Naive B cell (primary cell): ENCODE measurements at regions not wholly inside any gene's neighbourhood (a gene's known extent, or its start where the extent isn't known, plus 50 kb on each side); places are given as distances from the start of the nearest gene placed in this dataset.

Experiments
- ATAC-seq, 2 donors: fragments of 150-1000 bp; cut with Tn5 transposase; 2 replicates each; pipeline ENCODE4 v1.10.0; 2021; ENCODE audit warnings: low read depth in 2 of 2, mild to moderate bottlenecking in 2 of 2, moderate library complexity in 2 of 2
- DNase-seq: peaks from one replicate; pipeline ENCODE4 v3.0.0; 2022
- H3K27ac Mint-ChIP-seq, 6 donors: one replicate each; pipeline ENCODE4 v1.8.0; 2020 to 2022; ENCODE audit warnings: mild to moderate bottlenecking in 6 of 6, mixed read lengths in 6 of 6, moderate library complexity in 5 of 6, inconsistent platforms in 2 of 6
- H3K27me3 Mint-ChIP-seq, 3 donors: one replicate each; pipeline ENCODE4 v1.8.0; 2021 to 2022; ENCODE audit warnings: mixed read lengths in 3 of 3, mild to moderate bottlenecking in 1 of 3
- H3K36me3 Mint-ChIP-seq, 2 donors: one replicate each; pipeline ENCODE4 v1.8.0; 2020 to 2022; ENCODE audit warnings: mixed read lengths in 2 of 2, inconsistent platforms in 1 of 2, mild to moderate bottlenecking in 1 of 2
- H3K4me1 Mint-ChIP-seq, 3 donors: one replicate each; pipeline ENCODE4 v1.8.0; 2020 to 2022; ENCODE audit warnings: mixed read lengths in 3 of 3, inconsistent platforms in 1 of 3, mild to moderate bottlenecking in 1 of 3, moderate library complexity in 1 of 3
- H3K4me3 Mint-ChIP-seq, 8 donors: one replicate each; pipeline ENCODE4 v1.8.0; 2020 to 2022; ENCODE audit warnings: mild to moderate bottlenecking in 8 of 8, mixed read lengths in 8 of 8, moderate library complexity in 8 of 8, inconsistent platforms in 2 of 8
- H3K9me3 Mint-ChIP-seq, 7 donors: one replicate each; pipeline ENCODE4 v1.8.0; 2020 to 2022; ENCODE audit warnings: mixed read lengths in 7 of 7, mild to moderate bottlenecking in 5 of 7, inconsistent platforms in 2 of 7, moderate library complexity in 1 of 7

DNA sequence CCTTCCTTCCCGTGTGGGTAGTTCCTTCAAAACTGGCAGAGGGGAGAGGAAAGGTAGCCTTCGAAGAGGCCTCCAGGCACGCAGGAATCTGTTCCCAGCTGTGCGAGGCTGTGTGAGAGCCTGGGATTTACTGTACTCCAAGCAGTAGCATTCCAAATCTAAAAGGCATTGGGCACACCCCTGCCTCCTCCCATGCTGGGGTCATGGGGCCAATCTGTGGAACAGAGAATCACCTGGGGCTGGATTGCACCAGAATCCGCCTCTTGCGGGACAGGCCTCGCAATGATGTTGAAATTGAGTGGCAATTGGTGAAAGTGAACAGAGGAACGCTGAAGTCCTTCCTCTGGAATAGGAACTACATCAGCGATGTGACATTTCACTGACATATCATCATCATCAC, 72.5 kb upstream of the IRX3 start:
- ATAC-seq (no peak), DNase-seq (no peak)
- no peak overlapping the region for H3K4me3 Mint-ChIP-seq
- H3K36me3 Mint-ChIP-seq, result peaks cover 0 to 5% of the 10 kb centered on the region in 2 donors
- no peak overlapping the region for H3K27ac Mint-ChIP-seq
- H3K9me3 Mint-ChIP-seq, result peaks cover 3 to 25% (median 13%) of the 10 kb centered on the region in 7 donors
- no peaks in the 10 kb centered on the region for H3K4me1 Mint-ChIP-seq
- H3K27me3 Mint-ChIP-seq, result peaks cover 20 to 46% (median 34%) of the 10 kb centered on the region in 3 donors

DNA sequence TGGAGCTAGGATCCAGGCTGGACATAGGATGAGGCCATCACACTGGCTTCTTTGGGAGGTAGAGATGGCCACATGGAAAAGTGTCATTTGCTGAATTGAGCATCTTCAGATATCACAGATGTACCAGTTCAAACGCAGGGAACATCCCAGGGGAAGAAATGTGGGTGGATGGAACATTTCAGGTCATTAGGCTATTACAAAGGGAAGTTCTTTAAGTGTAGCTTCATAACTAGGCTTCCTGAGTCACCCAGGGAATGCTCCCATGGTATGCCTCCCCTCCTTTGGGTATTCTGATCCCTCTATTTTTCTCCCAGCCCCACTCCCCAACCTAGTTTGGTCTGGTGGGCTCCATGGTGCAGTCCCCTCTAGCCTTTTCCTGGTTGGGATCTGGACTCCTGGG, 69.8 kb upstream of the IRX3 start:
- H3K36me3 Mint-ChIP-seq, result peaks cover 0 to 7% of the 10 kb centered on the region in 2 donors
- no peak overlapping the region for H3K4me3 Mint-ChIP-seq
- peaks cover 11 to 26% (median 22%) of the 10 kb centered on the region in 3 donors for H3K27me3 Mint-ChIP-seq
- DNase-seq (no peak), ATAC-seq (no peak)
- H3K4me1 Mint-ChIP-seq, result no peaks in the 10 kb centered on the region
- H3K27ac Mint-ChIP-seq, result no peak overlapping the region
- H3K9me3 Mint-ChIP-seq, result peaks cover 8 to 32% (median 20%) of the 10 kb centered on the region in 7 donors

DNA sequence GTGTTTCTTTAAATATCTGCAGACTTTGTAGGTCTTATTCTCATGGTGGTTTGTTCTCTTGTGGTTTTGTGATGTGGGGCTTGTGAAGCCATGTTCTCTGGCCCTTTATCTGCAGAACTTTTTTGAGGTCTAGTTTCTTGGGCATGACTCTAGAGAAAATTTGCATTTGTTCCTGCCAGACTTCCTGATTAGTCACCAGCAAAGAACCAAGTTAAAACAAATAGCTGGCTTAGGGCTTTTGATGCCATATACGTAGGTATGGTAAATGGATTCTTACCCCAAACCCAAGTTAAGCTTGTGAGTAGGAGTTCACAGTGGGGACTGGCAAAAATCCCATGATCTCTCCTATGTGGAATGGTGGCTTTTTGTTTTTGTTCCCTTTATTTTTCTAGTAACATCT, 68.7 kb upstream of the IRX3 start:
- no peak for DNase-seq
- H3K27ac Mint-ChIP-seq, result no peak overlapping the region

DNA sequence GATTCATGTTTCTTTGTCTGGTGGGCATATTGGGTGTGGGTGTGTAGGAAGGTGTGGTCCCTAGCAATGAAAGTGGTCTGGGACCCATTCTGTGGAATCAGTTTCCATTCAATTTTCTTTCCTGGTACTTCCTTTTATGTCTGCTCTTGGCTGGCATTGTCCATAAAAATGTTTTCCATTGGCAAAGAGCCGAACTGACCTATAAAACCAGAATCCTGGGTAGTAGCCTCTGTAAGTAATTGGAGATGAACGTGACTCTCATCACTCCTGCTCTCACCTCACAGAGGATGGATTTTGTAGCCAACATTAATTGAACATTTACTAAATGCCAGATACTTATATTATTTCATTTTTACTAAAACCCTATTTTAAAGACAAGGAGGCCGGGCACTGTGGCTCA, 66.5 kb upstream of the IRX3 start:
- Mint-ChIP-seq H3K27me3 (peaks cover 4 to 17% (median 15%) of the 10 kb centered on the region in 3 donors), H3K4me3 (no peak overlapping the region), H3K27ac (peak overlapping the region in 1 of 6 donors; percentile 17), H3K36me3 (peaks cover 0 to 7% of the 10 kb centered on the region in 2 donors), H3K4me1 (no peaks in the 10 kb centered on the region), H3K9me3 (peaks cover 8 to 29% (median 18%) of the 10 kb centered on the region in 7 donors)
- DNase-seq, result no peak
- ATAC-seq, result no peak

More for the DNA sequence above, 68.7 kb upstream of the IRX3 start:
- peaks cover 4 to 23% (median 15%) of the 10 kb centered on the region in 3 donors for H3K27me3 Mint-ChIP-seq
- no peaks in the 10 kb centered on the region for H3K4me1 Mint-ChIP-seq
- no peak overlapping the region for H3K4me3 Mint-ChIP-seq
- no peak for ATAC-seq
- peaks cover 0 to 7% of the 10 kb centered on the region in 2 donors for H3K36me3 Mint-ChIP-seq
- H3K9me3 Mint-ChIP-seq, result peaks cover 8 to 29% (median 20%) of the 10 kb centered on the region in 7 donors

DNA sequence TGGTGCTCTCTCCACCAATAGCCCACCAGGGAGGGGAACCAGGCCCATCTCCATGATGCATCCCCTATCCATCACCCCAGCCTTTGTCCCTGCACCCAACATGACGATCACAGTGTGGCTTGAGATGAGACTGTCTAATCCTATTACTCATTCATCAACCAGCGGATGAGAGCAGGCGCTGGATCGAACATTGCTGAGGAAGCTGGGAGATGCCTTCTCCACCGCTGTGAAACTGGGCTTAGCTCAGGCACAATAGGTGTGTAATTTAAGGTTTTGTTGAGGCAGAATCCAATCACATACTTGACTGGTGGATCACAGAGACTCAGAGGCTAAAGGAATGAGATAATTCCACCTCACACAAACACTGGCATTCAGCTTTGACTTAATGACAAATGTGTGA, 64.6 kb upstream of the IRX3 start:
- H3K4me3 Mint-ChIP-seq, result no peak overlapping the region
- H3K4me1 Mint-ChIP-seq, result no peaks in the 10 kb centered on the region
- ATAC-seq (no peak), DNase-seq (no peak)
- peaks cover 0 to 7% of the 10 kb centered on the region in 2 donors for H3K36me3 Mint-ChIP-seq
- peaks cover 4 to 15% (median 11%) of the 10 kb centered on the region in 3 donors for H3K27me3 Mint-ChIP-seq
- H3K9me3 Mint-ChIP-seq, result peaks cover 8 to 29% (median 16%) of the 10 kb centered on the region in 7 donors
- H3K27ac Mint-ChIP-seq, result no peak overlapping the region

DNA sequence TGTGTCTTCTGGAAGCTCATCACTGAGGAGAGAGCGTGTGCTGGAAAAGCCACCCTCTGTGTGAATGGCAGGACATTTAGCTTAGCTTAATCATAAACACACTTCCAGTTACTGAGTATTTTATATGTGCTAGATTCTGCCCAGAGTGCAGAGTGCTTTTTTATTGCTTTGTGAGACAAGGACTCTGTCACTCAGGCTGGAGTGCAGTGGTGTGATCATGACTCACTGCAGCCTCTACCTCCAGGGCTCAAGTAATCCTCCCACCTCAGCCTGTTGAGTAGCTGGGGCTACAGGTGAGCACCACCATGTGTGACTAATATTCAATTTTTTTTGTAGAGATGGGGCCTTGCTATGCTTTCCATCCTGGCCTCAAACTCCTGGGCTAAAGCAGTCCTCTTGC, 61.4 kb upstream of the IRX3 start:
- Mint-ChIP-seq H3K4me1 (no peaks in the 10 kb centered on the region), H3K4me3 (no peak overlapping the region), H3K9me3 (peaks cover under 1 to 6% (median 4%) of the 10 kb centered on the region in 7 donors), H3K36me3 (no peaks in the 10 kb centered on the region), H3K27me3 (peaks cover 6 to 15% (median 11%) of the 10 kb centered on the region in 3 donors), H3K27ac (no peak overlapping the region)
- ATAC-seq (no peak), DNase-seq (no peak)

DNA sequence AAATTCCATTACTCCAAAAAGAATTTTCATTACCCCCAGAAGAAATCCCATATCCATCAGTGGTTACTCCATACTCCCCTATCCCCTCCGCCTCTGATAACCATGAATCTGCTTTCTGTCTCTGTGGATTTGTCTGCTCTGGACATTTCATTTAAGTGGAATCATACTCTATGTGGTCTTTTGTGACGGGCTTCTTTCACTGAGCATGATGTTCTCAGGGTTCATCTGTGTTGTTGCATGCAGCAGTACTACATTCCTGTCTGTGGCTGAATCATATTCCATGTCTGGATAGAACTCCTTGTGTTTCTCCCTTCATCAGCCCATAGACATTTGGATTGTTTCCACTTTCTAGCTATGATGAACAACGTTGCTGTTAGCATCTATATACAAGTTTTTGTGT, 59.5 kb upstream of the IRX3 start:
- no peaks in the 10 kb centered on the region for H3K36me3 Mint-ChIP-seq
- no peak for DNase-seq
- no peak overlapping the region for H3K4me3 Mint-ChIP-seq
- ATAC-seq, result no peak
- peaks cover 0 to 2% (median 0%) of the 10 kb centered on the region in 7 donors for H3K9me3 Mint-ChIP-seq
- H3K4me1 Mint-ChIP-seq, result no peaks in the 10 kb centered on the region
- H3K27ac Mint-ChIP-seq, result no peak overlapping the region
- H3K27me3 Mint-ChIP-seq, result peaks cover 0 to 8% (median 4%) of the 10 kb centered on the region in 3 donors

DNA sequence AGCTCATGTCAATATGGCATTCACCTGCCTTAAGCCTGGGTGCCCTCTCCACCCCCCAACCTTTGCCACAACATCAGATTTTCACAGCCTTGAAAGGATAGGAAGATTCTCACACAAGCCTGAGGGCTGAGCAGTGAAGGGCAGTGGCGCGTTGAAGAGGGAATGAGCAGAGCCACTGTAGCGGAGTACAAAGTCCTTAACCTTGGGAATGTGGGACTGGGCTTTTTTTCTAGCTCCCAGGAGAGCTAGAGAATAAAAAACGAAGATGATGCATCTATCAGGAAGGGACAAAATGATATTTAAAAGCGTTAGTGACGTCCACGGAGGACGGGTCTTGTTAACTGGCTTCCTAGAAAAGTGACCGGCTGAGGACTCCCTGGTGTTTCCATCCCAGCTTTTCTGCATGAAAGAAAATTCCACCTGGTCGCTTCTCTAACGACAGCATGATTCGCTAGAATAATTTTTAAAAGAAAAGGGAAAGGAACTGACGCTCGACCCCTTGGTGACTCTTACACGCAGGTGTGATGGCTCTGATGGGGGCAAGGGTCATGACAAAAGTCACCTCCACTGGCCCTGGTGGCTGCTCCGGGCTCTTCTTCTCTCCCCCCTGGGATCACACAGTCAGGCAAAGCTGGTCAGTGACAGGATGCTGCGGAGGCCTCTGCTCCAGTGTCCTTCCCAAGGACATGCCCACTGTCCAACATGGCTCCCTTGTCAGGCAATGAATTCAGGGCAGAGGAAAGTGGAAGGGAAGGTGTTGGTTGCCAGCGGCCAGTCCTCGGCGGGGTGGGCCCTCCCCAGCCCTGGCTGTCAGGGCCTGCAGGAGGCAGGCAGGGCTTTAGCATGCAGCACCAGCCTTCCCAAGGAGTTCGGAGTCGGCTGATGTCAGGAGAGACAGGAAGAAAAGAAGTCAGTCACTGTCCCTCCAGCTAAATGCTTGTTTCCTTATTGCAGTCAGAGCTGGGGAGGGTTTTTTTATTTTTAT, 58.4 kb upstream of the IRX3 start:
- no peak overlapping the region for H3K4me3 Mint-ChIP-seq
- ATAC-seq (no peak), DNase-seq (no peak)
- H3K27me3 Mint-ChIP-seq, result peaks cover 0 to 8% (median 7%) of the 10 kb centered on the region in 3 donors
- H3K4me1 Mint-ChIP-seq, result no peaks in the 10 kb centered on the region
- no peaks in the 10 kb centered on the region for H3K36me3 Mint-ChIP-seq
- H3K27ac Mint-ChIP-seq, result no peak overlapping the region
- H3K9me3 Mint-ChIP-seq, result peaks cover 0 to 2% (median 0%) of the 10 kb centered on the region in 7 donors

DNA sequence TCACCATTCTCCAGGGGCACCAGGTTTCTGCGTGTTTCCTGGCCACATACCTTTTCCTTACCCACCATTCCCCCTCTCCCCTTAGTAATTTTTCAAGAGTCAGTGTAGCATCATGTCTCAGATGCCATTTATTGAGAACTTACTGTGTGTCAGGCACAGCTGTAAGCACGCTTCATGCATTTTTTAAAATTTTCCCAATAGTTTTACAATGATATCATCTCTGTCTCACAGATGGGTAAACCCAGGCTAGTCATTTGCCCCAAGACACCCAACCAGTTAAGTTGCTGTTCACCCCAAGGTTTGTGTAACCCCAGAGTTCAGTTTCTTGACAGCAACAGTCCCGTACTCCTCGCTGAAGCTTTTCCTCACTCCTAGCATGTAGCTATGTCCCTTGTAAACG, 56.4 kb upstream of the IRX3 start:
- Mint-ChIP-seq H3K27ac (no peak overlapping the region), H3K9me3 (peaks cover 0 to 3% (median 0%) of the 10 kb centered on the region in 7 donors), H3K4me3 (no peak overlapping the region), H3K36me3 (no peaks in the 10 kb centered on the region), H3K4me1 (no peaks in the 10 kb centered on the region), H3K27me3 (peaks cover 8 to 13% (median 11%) of the 10 kb centered on the region in 3 donors)
- no peak for DNase-seq
- ATAC-seq, result no peak

DNA sequence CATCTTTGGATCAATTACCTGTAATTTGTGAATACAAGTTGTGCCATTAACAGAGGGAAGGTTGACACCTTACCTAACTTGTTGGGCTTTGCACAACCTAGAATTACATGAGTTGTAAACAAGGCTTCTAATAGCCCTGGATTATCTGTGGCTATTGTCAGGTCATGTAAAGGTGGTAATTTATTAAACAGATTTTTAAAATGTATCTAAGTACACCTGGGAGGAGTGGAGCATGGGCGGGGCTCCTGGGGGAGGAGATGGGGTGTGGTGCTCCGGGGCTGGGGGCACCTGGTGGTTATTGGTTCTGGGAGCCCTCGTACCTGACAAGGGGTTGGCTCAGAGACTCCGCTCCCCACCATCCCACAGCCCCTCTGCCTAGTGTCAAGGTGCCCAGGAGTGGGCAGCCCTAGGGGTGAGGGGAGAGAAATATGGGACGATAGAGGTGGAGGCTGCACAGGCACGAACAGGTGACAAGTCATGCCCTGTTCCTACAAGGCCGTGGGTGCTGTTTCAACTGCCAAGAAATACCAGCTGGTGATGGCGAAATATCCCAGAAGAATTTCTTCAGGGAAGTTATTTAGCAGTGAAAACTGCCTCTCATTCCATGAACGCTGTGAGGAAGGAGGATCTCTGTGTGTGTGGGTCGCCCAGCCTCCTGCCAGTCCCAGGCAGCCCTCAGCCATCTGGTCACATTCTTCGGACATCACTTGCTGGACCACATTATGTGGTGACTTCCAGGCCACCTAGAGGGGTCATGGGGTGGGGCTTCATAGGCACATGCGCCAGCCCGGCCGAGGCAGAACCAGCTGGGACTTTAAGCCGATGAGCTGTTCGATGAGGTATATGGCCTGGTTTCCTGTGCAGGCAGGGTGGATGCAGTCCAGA, 55.5 kb upstream of the IRX3 start:
- no peak for ATAC-seq
- Mint-ChIP-seq H3K27me3 (peaks cover 8 to 13% (median 11%) of the 10 kb centered on the region in 3 donors), H3K9me3 (peaks cover 0 to 3% (median 0%) of the 10 kb centered on the region in 7 donors), H3K36me3 (no peaks in the 10 kb centered on the region), H3K4me1 (no peaks in the 10 kb centered on the region), H3K27ac (no peak overlapping the region), H3K4me3 (peak overlapping the region in 1 of 8 donors; percentile 68)
- DNase-seq, result no peak

DNA sequence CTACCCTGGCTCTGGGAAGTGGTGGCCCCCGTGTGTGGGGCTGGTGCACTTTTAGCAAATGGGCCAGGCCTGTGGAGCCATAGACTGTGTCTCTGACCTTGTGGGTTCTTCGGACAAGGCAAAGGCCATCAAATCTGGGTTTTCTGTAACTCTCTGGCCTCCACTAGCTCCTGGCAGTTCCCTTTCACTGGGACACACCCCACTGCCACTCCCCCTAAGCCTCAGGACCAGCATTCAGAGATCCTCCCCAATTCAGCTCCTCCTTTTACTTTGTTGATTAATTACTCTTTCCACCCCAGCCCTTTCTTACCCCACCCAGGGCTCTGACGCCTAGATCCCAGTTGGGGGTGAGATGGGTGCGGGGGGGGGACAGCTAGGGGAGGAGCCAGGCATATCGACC, 53.9 kb upstream of the IRX3 start:
- DNase-seq, result no peak
- Mint-ChIP-seq H3K27ac (no peak overlapping the region), H3K4me3 (no peak overlapping the region), H3K9me3 (peaks cover 0 to 3% (median 0%) of the 10 kb centered on the region in 7 donors), H3K36me3 (no peaks in the 10 kb centered on the region), H3K27me3 (peaks cover 10 to 25% (median 22%) of the 10 kb centered on the region in 3 donors), H3K4me1 (no peaks in the 10 kb centered on the region)
- no peak for ATAC-seq

DNA sequence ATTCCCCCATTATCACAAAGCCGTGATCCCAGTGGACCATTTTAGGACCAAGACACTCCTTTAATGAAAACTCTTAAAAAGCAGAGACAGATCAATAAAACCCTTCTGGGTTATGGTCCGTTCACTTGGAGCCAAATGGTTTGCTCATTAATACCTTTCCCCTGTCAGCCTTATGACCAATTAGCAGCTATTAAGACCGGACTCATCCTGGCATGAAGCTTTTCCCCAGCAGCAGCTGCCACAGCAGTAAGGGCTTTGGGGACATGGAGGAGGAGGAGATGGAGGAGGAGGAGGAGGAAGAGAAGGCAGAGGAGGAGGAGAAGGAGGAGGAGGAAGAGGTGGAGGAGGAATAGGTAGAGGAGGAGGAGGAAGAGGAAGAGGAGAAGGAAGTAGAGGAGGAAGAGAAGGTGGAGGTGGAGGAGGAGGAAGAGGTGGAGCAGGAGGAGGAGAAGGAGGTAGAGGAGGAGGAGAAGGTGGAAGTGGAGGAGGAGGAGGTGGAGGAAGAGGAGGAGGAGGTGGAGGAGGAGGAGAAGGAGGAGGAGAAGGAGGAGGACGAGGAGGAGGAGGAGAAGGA, 50.1 kb upstream of the IRX3 start:
- Mint-ChIP-seq H3K9me3 (peaks cover 0 to 3% (median 0%) of the 10 kb centered on the region in 7 donors), H3K4me3 (peak overlapping the region in 2 of 8 donors; percentile 5 to 60), H3K36me3 (no peaks in the 10 kb centered on the region), H3K27me3 (peaks cover 9 to 37% (median 22%) of the 10 kb centered on the region in 3 donors), H3K27ac (no peak overlapping the region), H3K4me1 (no peaks in the 10 kb centered on the region)
- DNase-seq, result no peak
- ATAC-seq, result no peak
